SU-DHL-6 (cell line): ENCODE measurements at regions not wholly inside any gene's neighbourhood (a gene's known extent, or its start where the extent isn't known, plus 50 kb on each side); places are given as distances from the start of the nearest gene placed in this dataset.
A peak's percentile ranks its signal among the peaks of the same experiment; 100 is the strongest.

Experiments used
- H2AFZ ChIP-seq: fragments of 200-600 bp; sonication (generic); 2 replicates; pipeline ENCODE4 v1.6.1; 2014; ENCODE audit warnings: low read depth, mild to moderate bottlenecking, moderate library complexity, mixed read lengths, antibody characterized with exemption, low read length; ENCODE audit not compliant: severe bottlenecking
- H3F3A ChIP-seq: fragments of 200-600 bp; shearing (Covaris generic); 2 replicates; pipeline ENCODE4 v1.6.0; 2016; ENCODE audit warnings: antibody characterized with exemption, mild to moderate bottlenecking; ENCODE audit not compliant: insufficient read depth
- H3K27ac ChIP-seq: fragments of 200-600 bp; sonication (generic); 2 replicates; pipeline ENCODE4 v1.5.1; 2016; ENCODE audit warnings: low read depth, mild to moderate bottlenecking, low read length, moderate library complexity, mixed read lengths
- H3K27me3 ChIP-seq: fragments of 200-600 bp; sonication (generic), shearing (Covaris generic); 2 replicates; pipeline ENCODE4 v1.6.0; 2014; ENCODE audit warnings: mild to moderate bottlenecking, low read length
- H3K36me3 ChIP-seq: fragments of 200-600 bp; sonication (generic); 2 replicates; pipeline ENCODE4 v1.6.1; 2014; ENCODE audit warnings: mild to moderate bottlenecking, low read length, mixed read lengths
- H3K4me2 ChIP-seq: fragments of 300-600, 200-600 bp; shearing (Covaris generic), sonication (generic); 2 replicates; pipeline ENCODE4 v1.6.0; 2014; ENCODE audit warnings: low read length, low read depth, mild to moderate bottlenecking; ENCODE audit not compliant: poor library complexity, severe bottlenecking
- H3K4me3 ChIP-seq: fragments of 200-600 bp; sonication (generic); 2 replicates; pipeline ENCODE4 v1.5.1; 2014; ENCODE audit warnings: antibody characterized with exemption, low read length, mild to moderate bottlenecking, mixed read lengths; ENCODE audit not compliant: insufficient read depth, poor library complexity, severe bottlenecking
- H3K79me2 ChIP-seq: fragments of 200-600 bp; sonication (generic); 2 replicates; pipeline ENCODE4 v1.6.1; 2014; ENCODE audit warnings: mild to moderate bottlenecking, low read length, moderate library complexity; ENCODE audit not compliant: insufficient read depth
- H3K9ac ChIP-seq: fragments of 200-600 bp; sonication (generic); 2 replicates; pipeline ENCODE4 v1.7.0; 2014; ENCODE audit warnings: mild to moderate bottlenecking, low read length
- H3K9me2 ChIP-seq: fragments of 200-600 bp; sonication (generic); replicated peaks from 2 replicates; pipeline ENCODE4 v1.6.1; 2014; ENCODE audit warnings: low read length; ENCODE audit not compliant: insufficient read depth
- H3K9me3 ChIP-seq: fragments of 200-600 bp; sonication (generic); 2 replicates; pipeline ENCODE4 v1.6.1; 2014; ENCODE audit warnings: low read length, mixed read lengths; ENCODE audit not compliant: insufficient read depth
- H4K20me1 ChIP-seq: fragments of 200-600 bp; sonication (generic); 2 replicates; pipeline ENCODE4 v1.6.1; 2014; ENCODE audit warnings: low read depth, mild to moderate bottlenecking, antibody characterized with exemption, low read length, moderate library complexity, mixed read lengths
- CTCF ChIP-seq: fragments of 200-600 bp; sonication (generic); IDR thresholded peaks from one replicate; pipeline ENCODE4 v1.5.1; 2017; ENCODE audit warnings: antibody characterized with exemption, mild to moderate bottlenecking, low read length, moderate library complexity; ENCODE audit not compliant: insufficient read depth, poor library complexity, severe bottlenecking
- EZH2phosphoT487 ChIP-seq: fragments of 200-600 bp; sonication (generic), shearing (Covaris generic); conservative IDR thresholded peaks from 2 replicates; pipeline ENCODE4 v1.6.1; 2018; ENCODE audit warnings: mild to moderate bottlenecking, antibody characterized with exemption, low read length, moderate library complexity, mixed read lengths

GRCh38 chr3:24679429-24679828, 184.8 kb upstream of the THRB start:
- Histone ChIP-seq H3K36me3 (no peaks in the 10 kb centered on the region), H3K79me2 (no peaks in the 10 kb centered on the region), H2AFZ (no peak overlapping the region), H3K27ac (no peak overlapping the region), H3F3A (no peaks in the 10 kb centered on the region), H3K4me3 (no peak overlapping the region), H3K9me2 (no peaks in the 10 kb centered on the region), H3K4me2 (no peak overlapping the region), H3K27me3 (no peaks in the 10 kb centered on the region), H4K20me1 (no peaks in the 10 kb centered on the region), H3K9me3 (no peaks in the 10 kb centered on the region), H3K9ac (no peak overlapping the region)
- no peak for TF ChIP-seq EZH2phosphoT487
- TF ChIP-seq CTCF: no peak

GRCh38 chr3:24680214-24680967, 185.7 kb upstream of the THRB start:
- Histone ChIP-seq H3K79me2 (no peaks in the 10 kb centered on the region), H3K27me3 (no peaks in the 10 kb centered on the region), H3K9ac (no peak overlapping the region), H3K4me3 (no peak overlapping the region), H3F3A (no peaks in the 10 kb centered on the region), H3K4me2 (no peak overlapping the region), H4K20me1 (no peaks in the 10 kb centered on the region), H3K9me3 (no peaks in the 10 kb centered on the region), H3K27ac (no peak overlapping the region), H3K36me3 (no peaks in the 10 kb centered on the region), H3K9me2 (no peaks in the 10 kb centered on the region), H2AFZ (no peak overlapping the region)
- TF ChIP-seq CTCF: peak; percentile 84
- TF ChIP-seq EZH2phosphoT487: no peak

- Histone ChIP-seq H3K79me2 (no peaks in the 10 kb centered on the region), H3F3A (no peaks in the 10 kb centered on the region), H3K9me3 (no peaks in the 10 kb centered on the region), H2AFZ (no peak overlapping the region), H3K27ac (no peak overlapping the region), H3K27me3 (no peaks in the 10 kb centered on the region), H3K9ac (no peak overlapping the region), H3K4me3 (no peak overlapping the region), H3K4me2 (no peak overlapping the region), H3K36me3 (no peaks in the 10 kb centered on the region), H3K9me2 (no peaks in the 10 kb centered on the region), H4K20me1 (no peaks in the 10 kb centered on the region)
- no peak for TF ChIP-seq EZH2phosphoT487
- no peak for TF ChIP-seq CTCF
Measured at GRCh38 chr3:24682141-24682547, 187.5 kb upstream of the THRB start.
